Large intestine (tissue), 3 donors: ENCODE measurements at regions not wholly inside any gene's neighbourhood (a gene's known extent, or its start where the extent isn't known, plus 50 kb on each side); places are given as distances from the start of the nearest gene placed in this dataset.

ENCODE experiments used
- DNase-seq, 2 donors: peaks; one replicate each; pipeline versions ENCODE4 v3.0.0 to v3.0.0-alpha.2; 2013
- H3K27ac ChIP-seq: one replicate; pipeline ENCODE4 v1.5.1; 2013; ENCODE audit warnings: low read length
- H3K27me3 ChIP-seq: 2 replicates; pipeline ENCODE4 v1.6.1; 2013; ENCODE audit warnings: low read length; ENCODE audit not compliant: control insufficient read depth, insufficient read depth
- H3K36me3 ChIP-seq: 2 replicates; pipeline ENCODE4 v1.6.1; 2013; ENCODE audit warnings: low read length; ENCODE audit not compliant: control insufficient read depth, insufficient read depth
- H3K4me1 ChIP-seq: one replicate; pipeline ENCODE4 v1.6.1; 2013; ENCODE audit warnings: low read length; ENCODE audit not compliant: control insufficient read depth, insufficient read depth
- H3K4me3 ChIP-seq: one replicate; pipeline ENCODE4 v1.5.1; 2013; ENCODE audit warnings: low read length
- H3K9me3 ChIP-seq: one replicate; pipeline ENCODE4 v1.6.1; 2013; ENCODE audit warnings: mild to moderate bottlenecking, low read depth, low read length, moderate library complexity; ENCODE audit not compliant: control insufficient read depth
- WGBS: methylation state at CpG from one replicate; pipeline ENCODE4 v1.1.5; 2013; ENCODE audit warnings: low lambda C conversion rate; ENCODE audit not compliant: insufficient coverage; 5-methylcytosine and 5-hydroxymethylcytosine counted together

DNA sequence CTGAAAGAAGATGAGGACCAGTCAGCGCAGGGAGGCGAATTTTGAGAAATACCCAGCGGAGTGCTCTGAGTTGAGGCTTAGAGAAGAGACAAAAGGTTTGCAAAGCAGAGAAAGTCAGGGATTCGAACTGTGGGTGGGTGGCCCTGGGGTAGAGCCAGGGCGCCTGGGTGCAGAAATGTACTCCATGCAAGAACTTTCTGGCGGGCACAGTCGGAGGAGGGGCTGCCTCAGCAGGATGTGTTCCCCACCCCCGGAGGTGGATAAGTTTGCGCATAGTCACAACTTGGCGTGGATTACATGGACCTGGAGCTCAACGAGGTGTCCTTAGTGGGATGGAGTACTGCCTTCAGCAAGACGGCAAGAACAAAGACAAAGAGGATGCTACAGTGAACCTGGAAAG, 117.3 kb upstream of the ALDH1A3 start:
- H3K4me3 ChIP-seq: no peak overlapping the region
- H3K27ac ChIP-seq: no peak overlapping the region
- WGBS: 100% methylated on average over 2 of the region's 12 CpGs
- DNase-seq: no peak
- peaks cover 16% of the 10 kb centered on the region for H3K27me3 ChIP-seq
- peaks cover 11% of the 10 kb centered on the region for H3K4me1 ChIP-seq
- no peaks in the 10 kb centered on the region for H3K9me3 ChIP-seq
- H3K36me3 ChIP-seq: no peaks in the 10 kb centered on the region

- H3K36me3 ChIP-seq: no peaks in the 10 kb centered on the region
- peaks cover 11% of the 10 kb centered on the region for H3K4me1 ChIP-seq
- WGBS: no CpG with 5 or more reads among the region's 10 CpGs
- no peak overlapping the region for H3K27ac ChIP-seq
- no peaks in the 10 kb centered on the region for H3K9me3 ChIP-seq
- peaks cover 16% of the 10 kb centered on the region for H3K27me3 ChIP-seq
- no peak for DNase-seq
- H3K4me3 ChIP-seq: no peak overlapping the region
Measured at GRCh38 chr15:100762913-100763834, 116.5 kb upstream of the ALDH1A3 start.

GRCh38 chr15:100763835-100764750, 115.5 kb upstream of the ALDH1A3 start:
- no peak for DNase-seq
- Histone ChIP-seq H3K27me3 (peaks cover 14% of the 10 kb centered on the region), H3K4me1 (peaks cover 11% of the 10 kb centered on the region), H3K9me3 (no peaks in the 10 kb centered on the region), H3K4me3 (no peak overlapping the region), H3K27ac (no peak overlapping the region), H3K36me3 (no peaks in the 10 kb centered on the region)
- WGBS: no CpG with 5 or more reads among the region's 20 CpGs

GRCh38 chr15:100764778-100765466, 114.7 kb upstream of the ALDH1A3 start:
- no CpG with 5 or more reads among the region's 9 CpGs for WGBS
- no peaks in the 10 kb centered on the region for H3K9me3 ChIP-seq
- H3K4me3 ChIP-seq: no peak overlapping the region
- H3K27me3 ChIP-seq: peaks cover 11% of the 10 kb centered on the region
- H3K27ac ChIP-seq: no peak overlapping the region
- no peaks in the 10 kb centered on the region for H3K36me3 ChIP-seq
- peaks cover 5% of the 10 kb centered on the region for H3K4me1 ChIP-seq
- DNase-seq: no peak

DNA sequence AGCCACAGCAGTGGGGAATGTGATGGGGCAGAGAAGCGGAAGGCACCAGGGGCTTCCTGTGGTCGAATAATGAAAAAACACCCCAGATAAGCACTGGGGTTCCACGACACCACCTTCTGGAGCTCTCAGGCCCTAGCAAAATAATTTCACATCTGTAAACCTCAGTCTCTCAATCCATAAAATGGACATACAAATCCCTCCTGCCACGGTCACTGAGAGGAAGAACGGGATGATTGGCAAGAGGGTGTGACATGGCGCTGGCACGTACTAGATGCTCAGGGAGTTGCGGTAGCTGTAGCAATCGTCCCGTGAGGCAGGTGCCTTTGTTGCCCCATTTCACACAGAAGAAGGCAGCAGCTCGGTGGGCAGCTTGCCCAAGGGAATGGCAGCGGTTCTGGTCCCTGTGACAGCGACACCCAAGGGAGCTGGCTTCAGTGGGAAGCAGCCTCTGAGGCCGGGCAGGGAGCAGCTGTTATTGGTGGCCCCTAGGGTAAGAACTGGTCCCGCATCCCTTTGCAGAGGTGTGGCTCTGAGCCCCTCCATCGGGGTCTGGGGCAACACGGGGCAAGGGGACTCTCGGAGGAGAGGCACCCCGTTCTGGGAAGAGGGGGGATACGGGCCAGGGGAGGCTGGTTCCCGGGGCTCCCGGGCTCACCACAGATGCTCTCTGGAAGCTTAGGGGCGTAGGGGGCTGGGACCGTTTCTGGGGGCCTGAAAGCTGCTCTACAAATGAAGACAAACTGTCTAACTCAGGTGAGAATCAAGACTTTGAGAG, 114.0 kb upstream of the ALDH1A3 start:
- Histone ChIP-seq H3K9me3 (no peaks in the 10 kb centered on the region), H3K27me3 (peaks cover 7% of the 10 kb centered on the region), H3K4me1 (peaks cover 2% of the 10 kb centered on the region), H3K27ac (no peak overlapping the region), H3K4me3 (no peak overlapping the region), H3K36me3 (no peaks in the 10 kb centered on the region)
- no CpG with 5 or more reads among the region's 24 CpGs for WGBS
- DNase-seq: no peak

DNA sequence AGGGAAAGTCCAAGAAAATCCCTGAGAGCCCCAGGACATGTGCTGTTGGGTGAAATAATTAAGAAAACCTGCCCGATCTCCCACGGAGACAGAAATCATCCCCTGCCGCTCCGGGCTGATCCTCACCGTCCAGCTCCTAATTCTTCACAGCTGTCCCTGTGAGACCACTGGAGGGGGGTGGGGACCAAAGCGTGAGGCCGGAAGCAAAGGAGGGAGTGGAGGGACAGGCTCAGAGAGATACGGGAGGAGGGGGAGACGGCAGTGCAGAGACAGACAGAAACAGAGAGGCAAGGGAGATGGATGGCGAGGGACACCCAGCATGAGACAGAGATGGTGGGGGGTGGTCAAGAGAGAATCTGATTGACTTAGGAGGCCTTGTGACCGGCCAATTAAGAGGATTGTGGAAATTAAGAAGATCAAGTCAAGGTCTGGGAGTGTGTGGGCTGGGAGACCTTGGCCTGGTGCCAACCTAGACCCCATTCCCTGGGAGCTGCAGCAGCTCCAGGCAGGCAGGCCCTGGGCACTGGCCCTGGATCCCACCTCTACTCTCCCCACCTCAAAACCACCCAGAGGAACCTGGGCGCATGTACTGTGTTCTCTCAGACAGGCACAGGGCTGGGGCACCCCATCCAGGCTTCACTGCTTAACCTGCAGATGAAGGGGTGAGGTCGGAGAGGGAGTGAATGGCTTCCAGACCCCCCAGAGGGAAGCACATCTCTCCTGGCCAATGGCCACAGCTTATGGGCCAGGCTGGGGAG, 113.2 kb upstream of the ALDH1A3 start:
- no peaks in the 10 kb centered on the region for H3K36me3 ChIP-seq
- no peaks in the 10 kb centered on the region for H3K9me3 ChIP-seq
- no peak overlapping the region for H3K4me3 ChIP-seq
- no peak overlapping the region for H3K27ac ChIP-seq
- peaks cover 5% of the 10 kb centered on the region for H3K4me1 ChIP-seq
- peaks cover 7% of the 10 kb centered on the region for H3K27me3 ChIP-seq
- peak in 1 of 2 donors; percentile 26 for DNase-seq
- 30% methylated on average over 3 of the region's 13 CpGs for WGBS

- 100% methylated on average over 2 of the region's 14 CpGs for WGBS
- H3K27ac ChIP-seq: no peak overlapping the region
- H3K9me3 ChIP-seq: no peaks in the 10 kb centered on the region
- no peak overlapping the region for H3K4me3 ChIP-seq
- no peaks in the 10 kb centered on the region for H3K36me3 ChIP-seq
- peaks cover 5% of the 10 kb centered on the region for H3K4me1 ChIP-seq
- DNase-seq: no peak
- H3K27me3 ChIP-seq: peaks cover 3% of the 10 kb centered on the region
Measured at GRCh38 chr15:100767001-100767825, 112.4 kb upstream of the ALDH1A3 start.

- H3K9me3 ChIP-seq: no peaks in the 10 kb centered on the region
- peaks cover 3% of the 10 kb centered on the region for H3K27me3 ChIP-seq
- H3K4me3 ChIP-seq: no peak overlapping the region
- WGBS: no CpG with 5 or more reads among the region's 9 CpGs
- no peak overlapping the region for H3K27ac ChIP-seq
- DNase-seq: no peak
- no peaks in the 10 kb centered on the region for H3K36me3 ChIP-seq
- peaks cover 11% of the 10 kb centered on the region for H3K4me1 ChIP-seq
Measured at GRCh38 chr15:100768501-100768931, 111.1 kb upstream of the ALDH1A3 start.
